ENCODE measurements at regions not wholly inside any gene's neighbourhood (a gene's known extent, or its start where the extent isn't known, plus 50 kb on each side); places are given as distances from the start of the nearest gene placed in this dataset.

GRCh38 chr4:24287096-24287495, 297.3 kb downstream of the DHX15 start:
- DNase-seq (ENCODE audit: low spot score), result no peak

GRCh38 chr4:24285759-24286158, 298.6 kb downstream of the DHX15 start:
- no peak for DNase-seq (ENCODE audit: low spot score)

- no peak for DNase-seq (ENCODE audit: low spot score)
These were observed 301.9 kb downstream of the DHX15 start for GRCh38 chr4:24282446-24282845.

GRCh38 chr4:24279911-24280375, 304.4 kb downstream of the DHX15 start:
- no peak for DNase-seq (ENCODE audit: low spot score)

GRCh38 chr4:24279469-24279868, 304.9 kb downstream of the DHX15 start:
- DNase-seq (ENCODE audit: low spot score), result no peak

- no peak for DNase-seq (ENCODE audit: low spot score)
These were observed 305.7 kb downstream of the DHX15 start for GRCh38 chr4:24278693-24279092.

- no peak for DNase-seq (ENCODE audit: low spot score)
These were observed 309.9 kb downstream of the DHX15 start for GRCh38 chr4:24274381-24274941.

- no peak for DNase-seq (ENCODE audit: low spot score)
These were observed 311.2 kb downstream of the DHX15 start for GRCh38 chr4:24273136-24273535.

- DNase-seq (ENCODE audit: low spot score), result no peak
These were observed 317.2 kb downstream of the DHX15 start for GRCh38 chr4:24266951-24267722.

GRCh38 chr4:24265989-24266388, 318.4 kb downstream of the DHX15 start:
- no peak for DNase-seq (ENCODE audit: low spot score)

GRCh38 chr4:24262616-24263015, 321.7 kb downstream of the DHX15 start:
- DNase-seq (ENCODE audit: low spot score), result no peak

GRCh38 chr4:24262084-24262483, 322.3 kb downstream of the DHX15 start:
- DNase-seq (ENCODE audit: low spot score), result no peak

- no peak for DNase-seq (ENCODE audit: low spot score)
These were observed 323.3 kb downstream of the DHX15 start for GRCh38 chr4:24260923-24261564.

GRCh38 chr4:24260133-24260715, 324.1 kb downstream of the DHX15 start:
- DNase-seq (ENCODE audit: low spot score), result no peak

- no peak for DNase-seq (ENCODE audit: low spot score)
These were observed 327.8 kb downstream of the DHX15 start for GRCh38 chr4:24256547-24256946.

- no peak for DNase-seq (ENCODE audit: low spot score)
These were observed 328.3 kb downstream of the DHX15 start for GRCh38 chr4:24256066-24256465.

GRCh38 chr4:24252121-24252520, 332.2 kb downstream of the DHX15 start:
- no peak for DNase-seq (ENCODE audit: low spot score)

GRCh38 chr4:24251589-24251988, 332.8 kb downstream of the DHX15 start:
- DNase-seq (ENCODE audit: low spot score), result no peak

- no peak for DNase-seq (ENCODE audit: low spot score)
These were observed 334.4 kb downstream of the DHX15 start for GRCh38 chr4:24249972-24250371.

GRCh38 chr4:24248674-24249630, 335.4 kb downstream of the DHX15 start:
- DNase-seq (ENCODE audit: low spot score), result no peak

GRCh38 chr4:24245491-24245820, 338.9 kb downstream of the DHX15 start:
- DNase-seq (ENCODE audit: low spot score), result no peak
